HCT116 (cell line): ENCODE measurements at regions not wholly inside any gene's neighbourhood (a gene's known extent, or its start where the extent isn't known, plus 50 kb on each side); places are given as distances from the start of the nearest gene placed in this dataset.

Experiments
- ATAC-seq: fragments of 200-7000 bp; cut with Tn5 transposase; 2 replicates; pipeline ENCODE4 v1.9.1; 2020; ENCODE audit warnings: mild to moderate bottlenecking, moderate library complexity
- BruUV-seq: library from RNA; stranded (reverse); fragments of 400-500 nt; replicated peaks from 2 replicates; lab custom pipeline; 2021; lab: Mats Ljungman, UMichigan
- CTCF ChIA-PET: fragments of 300-600 bp; sonication (Branson Sonifier 250); formaldehyde crosslinking; loops from one replicate; lab custom pipeline; 2021; ENCODE audit warnings: antibody characterized with exemption; lab: Charles Lee
- POLR2A ChIA-PET: fragments of 300-600, 350-600 bp; sonication (Branson Sonifier 250); formaldehyde crosslinking; loops from one replicate; lab custom pipeline; 2021; ENCODE audit warnings: antibody characterized with exemption; lab: Charles Lee
- RAD21 ChIA-PET, 2 experiments: fragments of 300-600 bp; sonication (Branson Sonifier 250); formaldehyde crosslinking; loops; one replicate each; lab custom pipeline; 2023; ENCODE audit warnings: low total read pairs in 2 of 2; ENCODE audit not compliant: uncharacterized antibody in 2 of 2, unreplicated experiment in 2 of 2, low non-redundant PET in 1 of 2; lab: Charles Lee
- DNase-seq: peaks from one replicate; pipeline ENCODE4 v3.0.0-alpha.2; 2010; ENCODE audit warnings: low read depth, low spot score
- H2AFZ ChIP-seq: fragments of 200-600 bp; shearing (Covaris generic), sonication (generic); 2 replicates; pipeline ENCODE4 v1.6.1; 2017; ENCODE audit warnings: low read depth, mixed run types, mixed read lengths, antibody characterized with exemption, low read length; ENCODE audit not compliant: poor library complexity, severe bottlenecking
- H3K27ac ChIP-seq: 2 replicates; pipeline ENCODE4 v1.5.1; 2012; ENCODE audit warnings: low read depth, low read length
- H3K27me3 ChIP-seq: fragments of 200-600 bp; sonication (generic); 2 replicates; pipeline ENCODE4 v1.6.1; 2016; ENCODE audit warnings: mixed run types, low read length, mixed read lengths; ENCODE audit not compliant: insufficient read depth
- H3K36me3 ChIP-seq, 2 experiments: fragments of 200-500 bp in 1 of 2; fragments of 200-600 bp in 1 of 2; sonication (Bioruptor generic) in 1 of 2; sonication (generic) in 1 of 2; 2 replicates each; pipeline versions ENCODE4 v1.5.1 to v1.6.1; 2014 to 2016; ENCODE audit warnings: low read length in 2 of 2, inconsistent platforms in 1 of 2, mixed read lengths in 1 of 2, mixed run types in 1 of 2; ENCODE audit not compliant: insufficient read depth in 2 of 2, control insufficient read depth in 1 of 2
- H3K4me1 ChIP-seq, 2 experiments: fragments of 200-600 bp in 1 of 2; sonication (generic) in 1 of 2; 2 replicates each; pipeline versions ENCODE4 v1.5.1 to v1.6.1; 2012 to 2017; ENCODE audit warnings: low read length in 2 of 2, inconsistent platforms in 1 of 2, mild to moderate bottlenecking in 1 of 2, mixed read lengths in 1 of 2, mixed run types in 1 of 2, moderate library complexity in 1 of 2; ENCODE audit not compliant: insufficient read depth in 2 of 2, control insufficient read depth in 1 of 2
- H3K4me2 ChIP-seq: fragments of 200-600 bp; sonication (generic); 2 replicates; pipeline ENCODE4 v1.6.1; 2017; ENCODE audit warnings: mixed run types, low read length, mixed read lengths
- H3K4me3 ChIP-seq, 2 experiments: fragments of 200-600 bp in 1 of 2; sonication (generic) in 1 of 2; replicated peaks in 1 of 2; 2 replicates each; pipeline ENCODE4 v1.5.1; 2011 to 2016; ENCODE audit warnings: low read length in 2 of 2, control low read depth in 1 of 2, low read depth in 1 of 2, mild to moderate bottlenecking in 1 of 2, mixed read lengths in 1 of 2, mixed run types in 1 of 2
- H3K79me2 ChIP-seq: fragments of 200-600 bp; sonication (generic); 2 replicates; pipeline ENCODE4 v1.6.1; 2017; ENCODE audit warnings: mild to moderate bottlenecking, mixed run types, low read length, moderate library complexity, mixed read lengths; ENCODE audit not compliant: insufficient read depth
- H3K9ac ChIP-seq: fragments of 200-600 bp; sonication (generic); 2 replicates; pipeline ENCODE4 v1.6.1; 2016; ENCODE audit warnings: low read length, mixed read lengths
- H3K9me2 ChIP-seq: fragments of 200-600 bp; sonication (generic), shearing (Covaris generic); 2 replicates; pipeline ENCODE4 v1.6.1; 2017; ENCODE audit warnings: mixed run types, mild to moderate bottlenecking, moderate library complexity; ENCODE audit not compliant: insufficient read depth
- H3K9me3 ChIP-seq, 2 experiments: fragments of 200-500 bp in 1 of 2; fragments of 200-600 bp in 1 of 2; sonication (Bioruptor generic) in 1 of 2; sonication (generic) in 1 of 2; 2 replicates each; pipeline ENCODE4 v1.6.1; 2014 to 2017; ENCODE audit warnings: low read length in 2 of 2, mixed read lengths in 2 of 2, inconsistent platforms in 1 of 2, low read depth in 1 of 2, mild to moderate bottlenecking in 1 of 2, mixed run types in 1 of 2, moderate library complexity in 1 of 2; ENCODE audit not compliant: control insufficient read depth in 1 of 2, insufficient read depth in 1 of 2
- H4K20me1 ChIP-seq: fragments of 200-600 bp; sonication (generic), shearing (Covaris generic); 2 replicates; pipeline ENCODE4 v1.6.1; 2017; ENCODE audit warnings: mixed run types, mild to moderate bottlenecking, moderate library complexity; ENCODE audit not compliant: insufficient read depth
- CBX3 ChIP-seq: IDR thresholded peaks from 2 replicates; pipeline ENCODE4 v1.6.1; 2012; ENCODE audit warnings: low read depth
- CTCF ChIP-seq, 3 experiments: fragments of 200-600 bp in 1 of 3; sonication (generic) in 1 of 3; IDR thresholded peaks in 2 of 3; conservative IDR thresholded peaks in 1 of 3; 2 replicates each; pipeline ENCODE4 v1.5.1; 2012 to 2017; ENCODE audit warnings: low read depth in 2 of 3, low read length in 2 of 3, antibody characterized with exemption in 1 of 3, borderline replicate concordance in 1 of 3, control low read depth in 1 of 3, mild to moderate bottlenecking in 1 of 3, mixed read lengths in 1 of 3, mixed run types in 1 of 3, moderate library complexity in 1 of 3; ENCODE audit not compliant: insufficient read depth in 1 of 3
- ELF1 ChIP-seq: IDR thresholded peaks from 2 replicates; pipeline ENCODE4 v1.6.1; 2012; ENCODE audit warnings: low read depth, borderline replicate concordance
- EZH2 ChIP-seq: fragments of 200-600 bp; sonication (generic); IDR thresholded peaks from 2 replicates; pipeline ENCODE4 v1.6.1; 2017; ENCODE audit warnings: antibody characterized with exemption, mixed run types
- MAX ChIP-seq: IDR thresholded peaks from 2 replicates; pipeline ENCODE4 v1.6.1; 2012
- RAD21 ChIP-seq: IDR thresholded peaks from 2 replicates; pipeline ENCODE4 v1.6.1; 2012; ENCODE audit warnings: low read depth, mild to moderate bottlenecking
- YY1 ChIP-seq: IDR thresholded peaks from 2 replicates; pipeline ENCODE4 v1.6.1; 2011; ENCODE audit warnings: low read length, low read depth, moderate library complexity, mild to moderate bottlenecking; ENCODE audit not compliant: insufficient replicate concordance; ENCODE audit errors: extremely low read depth
- ZBTB33 ChIP-seq: IDR thresholded peaks from 2 replicates; pipeline ENCODE4 v1.6.1; 2011; ENCODE audit warnings: mild to moderate bottlenecking, low read length, moderate library complexity; ENCODE audit not compliant: insufficient replicate concordance; ENCODE audit errors: extremely low read depth
- ZFX ChIP-seq: fragments of 450-650 bp; IDR thresholded peaks from 2 replicates; pipeline ENCODE4 v1.6.1; 2017
- ZNF274 ChIP-seq: fragments of 200-500 bp; sonication (Bioruptor generic); IDR thresholded peaks from 2 replicates; pipeline ENCODE4 v1.6.1; 2014; ENCODE audit warnings: mild to moderate bottlenecking, low read depth, low read length, inconsistent platforms
- intact Hi-C: fragments of 100-400 bp; cut with micrococcal nuclease; formaldehyde crosslinking; loops from 2 replicates; pipeline ENCODE4 v1.10.0; 2022

- TF ChIP-seq EZH2, result no peak
- no peak for TF ChIP-seq YY1
- no peak for TF ChIP-seq MAX
Observed at GRCh38 chr5:40271476-40271875, 408.2 kb upstream of the PTGER4 start (continued).

GRCh38 chr5:40270274-40270845 lies 409.4 kb upstream of the PTGER4 start:
- TF ChIP-seq RAD21 (no peak), ZNF274 (no peak), CTCF (IDR thresholded peaks at IDR 0.05 in 2 of 3, conservative IDR thresholded peaks at IDR 0.05 in 1 of 3; ENCODE audit: borderline replicate concordance in 1 of 3, insufficient read depth in 1 of 3, low read depth in 2 of 3, low read length in 2 of 3) (no peak), ZFX (no peak), ZBTB33 (no peak), ELF1 (no peak), CBX3 (no peak)
- TF ChIP-seq, all 23 proteins: peak for 0
- intact Hi-C loops, result no loop called here
- Histone ChIP-seq H3K27ac (no peak overlapping the region), H4K20me1 (no peaks in the 10 kb centered on the region), H3K36me3 (no peaks in the 10 kb centered on the region), H2AFZ (no peak overlapping the region), H3K9me2 (no peaks in the 10 kb centered on the region), H3K9ac (no peak overlapping the region), H3K9me3 (no peaks in the 10 kb centered on the region), H3K27me3 (no peaks in the 10 kb centered on the region), H3K79me2 (no peaks in the 10 kb centered on the region), H3K4me3 (no peak overlapping the region), H3K4me1 (no peaks in the 10 kb centered on the region), H3K4me2 (no peak overlapping the region)
- ChIA-PET POLR2A (no interaction called here), RAD21 (no interaction called here), CTCF (interaction anchor here (0.6 kb wide), 1 partner anchor 19 kb away, joined by 3 read pairs; no protein-coding TSS in a partner anchor)
- ATAC-seq (no peak), DNase-seq (no peak)
- no TSS peak for BruUV-seq
